Liver (tissue), 8 donors: ENCODE measurements at regions not wholly inside any gene's neighbourhood (a gene's known extent, or its start where the extent isn't known, plus 50 kb on each side); places are given as distances from the start of the nearest gene placed in this dataset.

Source experiments
- DNase-seq: peaks from one replicate; pipeline ENCODE4 v3.0.0-alpha.2; 2017; ENCODE audit warnings: low spot score
- H3K27ac ChIP-seq, 2 donors: one replicate each; pipeline ENCODE4 v1.7.0; 2013; ENCODE audit warnings: inconsistent platforms in 2 of 2, low read length in 2 of 2, control low read depth in 1 of 2, low read depth in 1 of 2, mild to moderate bottlenecking in 1 of 2
- H3K27me3 ChIP-seq, 4 donors: one replicate each; pipeline versions ENCODE4 v1.6.1 to v1.7.0; 2013; ENCODE audit warnings: low read length in 3 of 4, inconsistent platforms in 1 of 4, mild to moderate bottlenecking in 1 of 4, moderate library complexity in 1 of 4; ENCODE audit not compliant: control insufficient read depth in 4 of 4, insufficient read depth in 4 of 4
- H3K36me3 ChIP-seq, 4 donors: one replicate each; pipeline versions ENCODE4 v1.6.1 to v1.7.0; 2013; ENCODE audit warnings: low read length in 3 of 4, mild to moderate bottlenecking in 3 of 4, low read depth in 1 of 4, moderate library complexity in 1 of 4; ENCODE audit not compliant: control insufficient read depth in 4 of 4, insufficient read depth in 3 of 4
- H3K4me1 ChIP-seq, 4 donors: one replicate each; pipeline versions ENCODE4 v1.6.1 to v1.7.0; 2013; ENCODE audit warnings: low read length in 3 of 4, mild to moderate bottlenecking in 3 of 4, moderate library complexity in 1 of 4; ENCODE audit not compliant: control insufficient read depth in 4 of 4, insufficient read depth in 4 of 4
- H3K4me3 ChIP-seq, 3 donors: one replicate each; pipeline versions ENCODE4 v1.6.1 to v1.7.0; 2013; ENCODE audit warnings: low read length in 3 of 3, control low read depth in 1 of 3, low read depth in 1 of 3, mild to moderate bottlenecking in 1 of 3
- H3K9ac ChIP-seq, 2 donors: one replicate each; pipeline ENCODE4 v1.7.0; 2013; ENCODE audit warnings: low read length in 2 of 2, mild to moderate bottlenecking in 2 of 2, moderate library complexity in 2 of 2, control low read depth in 1 of 2, low read depth in 1 of 2
- H3K9me3 ChIP-seq, 4 donors: one replicate each; pipeline versions ENCODE4 v1.6.1 to v1.7.0; 2013; ENCODE audit warnings: low read length in 3 of 4; ENCODE audit not compliant: control insufficient read depth in 4 of 4
- FOXA2 ChIP-seq: IDR thresholded peaks from 2 replicates; pipeline ENCODE4 v1.6.1; 2016; ENCODE audit warnings: antibody characterized with exemption
- HNF4A ChIP-seq, 2 donors: conservative IDR thresholded peaks; 2 replicates each; pipeline ENCODE4 v1.6.1; 2016; ENCODE audit warnings: antibody characterized with exemption in 2 of 2, mild to moderate bottlenecking in 2 of 2
- HNF4G ChIP-seq: IDR thresholded peaks from 2 replicates; pipeline ENCODE4 v1.6.1; 2016; ENCODE audit warnings: antibody characterized with exemption
- JUND ChIP-seq, 2 donors: IDR thresholded peaks; 2 replicates each; pipeline ENCODE4 v1.6.1; 2016; ENCODE audit warnings: antibody characterized with exemption in 2 of 2
- MAX ChIP-seq: IDR thresholded peaks from 2 replicates; pipeline ENCODE4 v1.6.1; 2016; ENCODE audit warnings: antibody characterized with exemption
- NR2F2 ChIP-seq: IDR thresholded peaks from 2 replicates; pipeline ENCODE4 v1.6.1; 2016; ENCODE audit warnings: antibody characterized with exemption
- RAD21 ChIP-seq, 2 donors: IDR thresholded peaks; 2 replicates each; pipeline ENCODE4 v1.6.1; 2016; ENCODE audit warnings: antibody characterized with exemption in 2 of 2, mild to moderate bottlenecking in 2 of 2
- RXRA ChIP-seq, 2 donors: IDR thresholded peaks; 2 replicates each; pipeline ENCODE4 v1.6.1; 2017 to 2018; ENCODE audit warnings: antibody characterized with exemption in 2 of 2, mild to moderate bottlenecking in 1 of 2
- SP1 ChIP-seq: IDR thresholded peaks from 2 replicates; pipeline ENCODE4 v1.6.1; 2018; ENCODE audit warnings: antibody characterized with exemption, mild to moderate bottlenecking
- TAF1 ChIP-seq: conservative IDR thresholded peaks from 2 replicates; pipeline ENCODE4 v1.6.1; 2016; ENCODE audit warnings: antibody characterized with exemption, mild to moderate bottlenecking
- YY1 ChIP-seq: IDR thresholded peaks from 2 replicates; pipeline ENCODE4 v1.6.1; 2016; ENCODE audit warnings: antibody characterized with exemption, mild to moderate bottlenecking
- WGBS: extraction: QIAGEN DNeasy Blood & Tissue Kit; methylation state at CpG from one replicate; pipeline ENCODE4 v1.1.7; 2013; 5-methylcytosine and 5-hydroxymethylcytosine counted together
- TF ChIP-seq, protein P1 (sequence below): IDR thresholded peaks from 2 replicates; pipeline ENCODE4 v1.6.1; 2016; ENCODE audit warnings: antibody characterized with exemption
- TF ChIP-seq, protein P2 (sequence below): IDR thresholded peaks from 2 replicates; pipeline ENCODE4 v1.6.1; 2016; ENCODE audit warnings: antibody characterized with exemption
- TF ChIP-seq, protein P3 (sequence below): IDR thresholded peaks from 2 replicates; pipeline ENCODE4 v1.6.1; 2016; ENCODE audit warnings: antibody characterized with exemption, mild to moderate bottlenecking
- TF ChIP-seq, protein P4 (sequence below): fragments of 150-350 bp; IDR thresholded peaks from 2 replicates; pipeline ENCODE4 v1.5.1; 2017; ENCODE audit warnings: improper control_type of control experiment, low read depth, low read length; ENCODE audit not compliant: missing input control
- donor health status: healthy.
- donor health status: healthy.
- donor health status: healthy.
- donor health status: healthy.
- donor health status: healthy.

DNA sequence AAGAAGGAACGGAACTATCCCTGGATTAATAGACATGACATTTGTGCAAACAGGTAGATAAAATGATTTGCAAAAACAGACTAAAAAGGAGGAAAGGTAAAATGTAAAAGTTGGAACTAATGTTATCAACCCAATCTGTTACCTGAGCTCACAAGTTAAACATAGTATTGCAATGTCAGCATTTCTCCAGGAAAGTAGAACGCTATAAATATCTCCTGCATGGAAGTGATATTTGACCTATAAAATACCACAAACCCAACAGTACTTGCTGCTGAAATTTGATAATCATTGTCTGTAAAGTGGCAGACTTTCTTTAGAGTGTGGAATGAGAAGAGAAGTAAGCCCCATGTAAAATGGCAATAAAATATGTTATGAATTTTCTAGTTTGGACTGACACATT is 1435.7 kb downstream of the LRFN5 start:
- no peak for DNase-seq
- H3K4me3 ChIP-seq: no peak overlapping the region
- H3K4me1 ChIP-seq: peaks cover 0 to 3% (median 0%) of the 10 kb centered on the region in 4 donors
- H3K9ac ChIP-seq: no peak overlapping the region
- TF ChIP-seq JUND (IDR thresholded peaks at IDR 0.05) (no peak), SP1 (no peak)
- no peak overlapping the region for H3K27ac ChIP-seq
- no peaks in the 10 kb centered on the region for H3K9me3 ChIP-seq
- no peaks in the 10 kb centered on the region for H3K36me3 ChIP-seq
- WGBS: 40% methylated on average over 2 of the region's 2 CpGs
- H3K27me3 ChIP-seq: no peaks in the 10 kb centered on the region

- Histone ChIP-seq H3K4me1 (peaks cover 0 to 3% (median 0%) of the 10 kb centered on the region in 4 donors), H3K27ac (no peak overlapping the region), H3K27me3 (no peaks in the 10 kb centered on the region), H3K9ac (no peak overlapping the region), H3K36me3 (no peaks in the 10 kb centered on the region), H3K4me3 (no peak overlapping the region), H3K9me3 (no peaks in the 10 kb centered on the region)
- 68% methylated on average over 3 of the region's 3 CpGs for WGBS
- TF ChIP-seq SP1: no peak
- TF ChIP-seq, protein P1, sequence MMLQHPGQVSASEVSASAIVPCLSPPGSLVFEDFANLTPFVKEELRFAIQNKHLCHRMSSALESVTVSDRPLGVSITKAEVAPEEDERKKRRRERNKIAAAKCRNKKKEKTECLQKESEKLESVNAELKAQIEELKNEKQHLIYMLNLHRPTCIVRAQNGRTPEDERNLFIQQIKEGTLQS: no peak
- TF ChIP-seq RAD21 (IDR thresholded peaks at IDR 0.05): no peak
- no peak for TF ChIP-seq TAF1
- TF ChIP-seq NR2F2: no peak
- TF ChIP-seq, protein P2, sequence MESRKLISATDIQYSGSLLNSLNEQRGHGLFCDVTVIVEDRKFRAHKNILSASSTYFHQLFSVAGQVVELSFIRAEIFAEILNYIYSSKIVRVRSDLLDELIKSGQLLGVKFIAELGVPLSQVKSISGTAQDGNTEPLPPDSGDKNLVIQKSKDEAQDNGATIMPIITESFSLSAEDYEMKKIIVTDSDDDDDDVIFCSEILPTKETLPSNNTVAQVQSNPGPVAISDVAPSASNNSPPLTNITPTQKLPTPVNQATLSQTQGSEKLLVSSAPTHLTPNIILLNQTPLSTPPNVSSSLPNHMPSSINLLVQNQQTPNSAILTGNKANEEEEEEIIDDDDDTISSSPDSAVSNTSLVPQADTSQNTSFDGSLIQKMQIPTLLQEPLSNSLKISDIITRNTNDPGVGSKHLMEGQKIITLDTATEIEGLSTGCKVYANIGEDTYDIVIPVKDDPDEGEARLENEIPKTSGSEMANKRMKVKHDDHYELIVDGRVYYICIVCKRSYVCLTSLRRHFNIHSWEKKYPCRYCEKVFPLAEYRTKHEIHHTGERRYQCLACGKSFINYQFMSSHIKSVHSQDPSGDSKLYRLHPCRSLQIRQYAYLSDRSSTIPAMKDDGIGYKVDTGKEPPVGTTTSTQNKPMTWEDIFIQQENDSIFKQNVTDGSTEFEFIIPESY: no peak
- TF ChIP-seq HNF4A (conservative IDR thresholded peaks at IDR 0.05): no peak
- TF ChIP-seq YY1: no peak
- TF ChIP-seq FOXA2: no peak
- TF ChIP-seq JUND (IDR thresholded peaks at IDR 0.05): no peak
- TF ChIP-seq HNF4G: no peak
- no peak for TF ChIP-seq RXRA (IDR thresholded peaks at IDR 0.05)
- TF ChIP-seq, protein P3, sequence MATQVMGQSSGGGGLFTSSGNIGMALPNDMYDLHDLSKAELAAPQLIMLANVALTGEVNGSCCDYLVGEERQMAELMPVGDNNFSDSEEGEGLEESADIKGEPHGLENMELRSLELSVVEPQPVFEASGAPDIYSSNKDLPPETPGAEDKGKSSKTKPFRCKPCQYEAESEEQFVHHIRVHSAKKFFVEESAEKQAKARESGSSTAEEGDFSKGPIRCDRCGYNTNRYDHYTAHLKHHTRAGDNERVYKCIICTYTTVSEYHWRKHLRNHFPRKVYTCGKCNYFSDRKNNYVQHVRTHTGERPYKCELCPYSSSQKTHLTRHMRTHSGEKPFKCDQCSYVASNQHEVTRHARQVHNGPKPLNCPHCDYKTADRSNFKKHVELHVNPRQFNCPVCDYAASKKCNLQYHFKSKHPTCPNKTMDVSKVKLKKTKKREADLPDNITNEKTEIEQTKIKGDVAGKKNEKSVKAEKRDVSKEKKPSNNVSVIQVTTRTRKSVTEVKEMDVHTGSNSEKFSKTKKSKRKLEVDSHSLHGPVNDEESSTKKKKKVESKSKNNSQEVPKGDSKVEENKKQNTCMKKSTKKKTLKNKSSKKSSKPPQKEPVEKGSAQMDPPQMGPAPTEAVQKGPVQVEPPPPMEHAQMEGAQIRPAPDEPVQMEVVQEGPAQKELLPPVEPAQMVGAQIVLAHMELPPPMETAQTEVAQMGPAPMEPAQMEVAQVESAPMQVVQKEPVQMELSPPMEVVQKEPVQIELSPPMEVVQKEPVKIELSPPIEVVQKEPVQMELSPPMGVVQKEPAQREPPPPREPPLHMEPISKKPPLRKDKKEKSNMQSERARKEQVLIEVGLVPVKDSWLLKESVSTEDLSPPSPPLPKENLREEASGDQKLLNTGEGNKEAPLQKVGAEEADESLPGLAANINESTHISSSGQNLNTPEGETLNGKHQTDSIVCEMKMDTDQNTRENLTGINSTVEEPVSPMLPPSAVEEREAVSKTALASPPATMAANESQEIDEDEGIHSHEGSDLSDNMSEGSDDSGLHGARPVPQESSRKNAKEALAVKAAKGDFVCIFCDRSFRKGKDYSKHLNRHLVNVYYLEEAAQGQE: no peak
- no peak for TF ChIP-seq MAX
- TF ChIP-seq, protein P4, sequence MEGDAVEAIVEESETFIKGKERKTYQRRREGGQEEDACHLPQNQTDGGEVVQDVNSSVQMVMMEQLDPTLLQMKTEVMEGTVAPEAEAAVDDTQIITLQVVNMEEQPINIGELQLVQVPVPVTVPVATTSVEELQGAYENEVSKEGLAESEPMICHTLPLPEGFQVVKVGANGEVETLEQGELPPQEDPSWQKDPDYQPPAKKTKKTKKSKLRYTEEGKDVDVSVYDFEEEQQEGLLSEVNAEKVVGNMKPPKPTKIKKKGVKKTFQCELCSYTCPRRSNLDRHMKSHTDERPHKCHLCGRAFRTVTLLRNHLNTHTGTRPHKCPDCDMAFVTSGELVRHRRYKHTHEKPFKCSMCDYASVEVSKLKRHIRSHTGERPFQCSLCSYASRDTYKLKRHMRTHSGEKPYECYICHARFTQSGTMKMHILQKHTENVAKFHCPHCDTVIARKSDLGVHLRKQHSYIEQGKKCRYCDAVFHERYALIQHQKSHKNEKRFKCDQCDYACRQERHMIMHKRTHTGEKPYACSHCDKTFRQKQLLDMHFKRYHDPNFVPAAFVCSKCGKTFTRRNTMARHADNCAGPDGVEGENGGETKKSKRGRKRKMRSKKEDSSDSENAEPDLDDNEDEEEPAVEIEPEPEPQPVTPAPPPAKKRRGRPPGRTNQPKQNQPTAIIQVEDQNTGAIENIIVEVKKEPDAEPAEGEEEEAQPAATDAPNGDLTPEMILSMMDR: no peak
- no peak for DNase-seq
These were observed 1435.3 kb downstream of the LRFN5 start for GRCh38 chr14:43041976-43042375.
